ENCODE measurements at regions not wholly inside any gene's neighbourhood (a gene's known extent, or its start where the extent isn't known, plus 50 kb on each side); places are given as distances from the start of the nearest gene placed in this dataset.

- no peak for TF ChIP-seq ETS1 (IDR thresholded peaks at IDR 0.05)
- no peak for TF ChIP-seq EZH2phosphoT487 (IDR thresholded peaks at IDR 0.05; ENCODE audit: unreplicated experiment)
Observed at GRCh38 chr10:121183236-121183635, 332.1 kb downstream of the WDR11 start (continued).

- Histone ChIP-seq H3K27ac (ENCODE audit: low read depth) (no peak overlapping the region), H2AFZ (peak overlapping the region; percentile 86), H3K27me3 (ENCODE audit: insufficient read depth) (no peaks in the 10 kb centered on the region), H3K4me1 (ENCODE audit: insufficient read depth) (no peaks in the 10 kb centered on the region), H3K9me2 (ENCODE audit: insufficient read depth) (no peaks in the 10 kb centered on the region), H3K36me3 (ENCODE audit: insufficient read depth) (no peaks in the 10 kb centered on the region), H3K79me2 (replicated peaks; ENCODE audit: insufficient read depth) (no peaks in the 10 kb centered on the region), H4K20me1 (replicated peaks; ENCODE audit: insufficient read depth) (no peaks in the 10 kb centered on the region), H3K4me2 (no peak overlapping the region), H3F3A (replicated peaks; ENCODE audit: low read depth) (no peaks in the 10 kb centered on the region), H3K4me3 (no peak overlapping the region)
- no peak overlapping the region for H3K4me3 Mint-ChIP-seq
- no peaks in the 10 kb centered on the region for H3K36me3 Mint-ChIP-seq (ENCODE audit: low read depth)
- H3K4me1 Mint-ChIP-seq: peaks cover 4% of the 10 kb centered on the region; the same call in 1 of the 3 replicates
- H3K27me3 Mint-ChIP-seq (ENCODE audit: insufficient read depth, low read depth, poor library complexity): no peaks in the 10 kb centered on the region
- no peak for DNase-seq (ENCODE audit: low spot score)
- no peak for ATAC-seq
- H3K27ac Mint-ChIP-seq: no peak overlapping the region
- no peaks in the 10 kb centered on the region for H3K9me3 Mint-ChIP-seq
- no peak for TF ChIP-seq ZNF462 (CRISPR knock-in tag; IDR thresholded peaks at IDR 0.05)
- TF ChIP-seq CTCF (conservative IDR thresholded peaks at IDR 0.05; ENCODE audit: low read depth in 2 of 2): no peak
- TF ChIP-seq EZH2 (IDR thresholded peaks at IDR 0.05; ENCODE audit: low read depth, unreplicated experiment): no peak
- no peak for TF ChIP-seq POLR2AphosphoS5 (IDR thresholded peaks at IDR 0.05; ENCODE audit: low read depth)
- TF ChIP-seq ZNF331 (CRISPR knock-in tag; IDR thresholded peaks at IDR 0.05; ENCODE audit: low read depth): no peak
- no peak for TF ChIP-seq ZNF114 (CRISPR knock-in tag; IDR thresholded peaks at IDR 0.05)
- no peak for TF ChIP-seq CREB1 (CRISPR knock-in tag; IDR thresholded peaks at IDR 0.05; ENCODE audit: low read depth)
- no peak for TF ChIP-seq REST (IDR thresholded peaks at IDR 0.05; ENCODE audit: unreplicated experiment)
- TF ChIP-seq NANOG (IDR thresholded peaks at IDR 0.05; ENCODE audit: borderline replicate concordance): no peak
- no peak for TF ChIP-seq JUNB (IDR thresholded peaks at IDR 0.05; ENCODE audit: unreplicated experiment)
- no peak for TF ChIP-seq ETS1 (IDR thresholded peaks at IDR 0.05)
Observed at GRCh38 chr10:121183707-121184106, 332.5 kb downstream of the WDR11 start.

Measured in GM23338 (cell line).